ENCODE measurements at regions not wholly inside any gene's neighbourhood (a gene's known extent, or its start where the extent isn't known, plus 50 kb on each side); places are given as distances from the start of the nearest gene placed in this dataset.

- ChIA-PET CTCF (no interaction called here), POLR2A (no interaction called here), RAD21 (ENCODE audit: low non-redundant PET in 1 of 2, low total read pairs in 2 of 2, uncharacterized antibody in 2 of 2, unreplicated experiment in 2 of 2) (no interaction called here)
- no peak for ATAC-seq
- H3K79me2 ChIP-seq (ENCODE audit: insufficient read depth, low read length) = no peaks in the 10 kb centered on the region
- H3K27ac ChIP-seq (ENCODE audit: low read depth, low read length) = no peak overlapping the region
- no peaks in the 10 kb centered on the region for H3K27me3 ChIP-seq (ENCODE audit: insufficient read depth, low read length)
- no peaks in the 10 kb centered on the region for H3K4me1 ChIP-seq (ENCODE audit: control insufficient read depth in 1 of 2, insufficient read depth in 2 of 2, low read length in 2 of 2)
- TF ChIP-seq FOSL1 (IDR thresholded peaks at IDR 0.05; ENCODE audit: low read depth) (no peak), TCF7L2 (IDR thresholded peaks at IDR 0.05; ENCODE audit: borderline replicate concordance, extremely low read depth, insufficient read depth, insufficient read length) (no peak), SP1 (IDR thresholded peaks at IDR 0.05; ENCODE audit: low read depth) (no peak), EZH2 (IDR thresholded peaks at IDR 0.05) (no peak), CEBPB (IDR thresholded peaks at IDR 0.05; ENCODE audit: low read depth) (no peak), ATF3 (IDR thresholded peaks at IDR 0.05) (no peak), SIN3A (IDR thresholded peaks at IDR 0.05; ENCODE audit: low read depth) (no peak), MAX (IDR thresholded peaks at IDR 0.05) (no peak), JUND (IDR thresholded peaks at IDR 0.05) (no peak), ZNF274 (IDR thresholded peaks at IDR 0.05; ENCODE audit: low read depth, low read length) (no peak), ELF1 (IDR thresholded peaks at IDR 0.05; ENCODE audit: borderline replicate concordance, low read depth) (no peak), POLR2AphosphoS5 (IDR thresholded peaks at IDR 0.05; ENCODE audit: low read depth, low read length) (no peak), REST (IDR thresholded peaks at IDR 0.05; ENCODE audit: low read depth) (no peak), YY1 (IDR thresholded peaks at IDR 0.05; ENCODE audit: extremely low read depth, insufficient replicate concordance, low read depth, low read length) (no peak), SRF (IDR thresholded peaks at IDR 0.05; ENCODE audit: low read depth) (no peak), EGR1 (IDR thresholded peaks at IDR 0.05; ENCODE audit: low read depth) (no peak), POLR2A (IDR thresholded peaks at IDR 0.05; ENCODE audit: borderline replicate concordance, extremely low read depth, insufficient read depth, insufficient read length) (no peak)
- intact Hi-C loops (cut with micrococcal nuclease) = no loop called here
- H3K9me2 ChIP-seq (ENCODE audit: insufficient read depth) = no peaks in the 10 kb centered on the region
- no peak for DNase-seq (ENCODE audit: low read depth, low spot score)
- no peaks in the 10 kb centered on the region for H3K9me3 ChIP-seq (ENCODE audit: control insufficient read depth in 1 of 2, insufficient read depth in 1 of 2, low read depth in 1 of 2, low read length in 2 of 2)
- H2AFZ ChIP-seq (ENCODE audit: low read depth, low read length, poor library complexity, severe bottlenecking) = no peak overlapping the region
- no peak overlapping the region for H3K4me2 ChIP-seq (ENCODE audit: low read length)
- no peak overlapping the region for H3K4me3 ChIP-seq (replicated peaks in 1 of 2; ENCODE audit: low read depth in 1 of 2, low read length in 2 of 2)
- H4K20me1 ChIP-seq (ENCODE audit: insufficient read depth) = no peaks in the 10 kb centered on the region
- H3K36me3 ChIP-seq (ENCODE audit: control insufficient read depth in 1 of 2, insufficient read depth in 2 of 2, low read length in 2 of 2) = no peaks in the 10 kb centered on the region
- BruUV-seq (replicated peaks) = no TSS peak
- H3K9ac ChIP-seq (ENCODE audit: low read length) = no peak overlapping the region
Measured at GRCh38 chr7:84800846-84801245, 386.0 kb downstream of the SEMA3D start.

Measured in HCT116 (cell line).